GM12892 (cell line): ENCODE measurements at regions not wholly inside any gene's neighbourhood (a gene's known extent, or its start where the extent isn't known, plus 50 kb on each side); places are given as distances from the start of the nearest gene placed in this dataset.
"Not testable (repeated sequence)": the region's sequence is repeated elsewhere in the genome, so short reads cannot be mapped to it uniquely, and the experiment has no call there.

Experiments used
- POLR2A ChIP-seq: IDR thresholded peaks from 2 replicates; pipeline ENCODE4 v1.6.1; 2011; ENCODE audit warnings: low read depth, low read length, control low read depth
- POLR2AphosphoS5 ChIP-seq: IDR thresholded peaks from 2 replicates; pipeline ENCODE4 v1.6.1; 2011; ENCODE audit warnings: low read depth, low read length, control low read depth

DNA sequence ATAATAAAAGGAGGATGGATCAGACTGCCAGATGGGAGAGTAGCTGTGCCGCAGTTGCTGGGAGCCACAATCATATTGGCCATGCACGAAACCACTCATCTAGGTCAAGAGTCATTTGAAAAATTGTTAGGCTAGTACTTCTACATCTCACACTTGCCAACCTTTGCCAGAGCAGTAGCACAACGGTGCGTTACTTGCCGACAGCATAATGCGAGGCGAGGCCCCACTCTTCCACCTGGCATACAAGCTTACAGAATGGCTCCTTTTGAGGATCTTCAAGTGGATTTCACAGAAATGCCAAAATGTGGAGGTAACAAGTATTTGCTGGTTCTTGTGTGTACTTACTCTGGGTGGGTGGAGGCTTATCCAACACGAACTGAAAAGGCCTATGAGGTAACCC, 268.3 kb upstream of the ATXN7L3B start:
- not testable (repeated sequence) for TF ChIP-seq POLR2A, POLR2AphosphoS5
